SK-N-MC (cell line): ENCODE measurements at regions not wholly inside any gene's neighbourhood (a gene's known extent, or its start where the extent isn't known, plus 50 kb on each side); places are given as distances from the start of the nearest gene placed in this dataset.

Source experiments
- EZH2 ChIP-seq: fragments of 200-600 bp; sonication (generic); IDR thresholded peaks from one replicate; pipeline ENCODE4 v1.6.1; 2017; ENCODE audit warnings: antibody characterized with exemption
- FOXP2 ChIP-seq: optimal IDR thresholded peaks from 2 replicates; pipeline ENCODE3; 2011; ENCODE audit warnings: mild to moderate bottlenecking, moderate library complexity; ENCODE audit not compliant: insufficient read depth; ENCODE audit errors: extremely low read length, control extremely low read depth
- POLR2AphosphoS5 ChIP-seq: IDR thresholded peaks from 2 replicates; pipeline ENCODE4 v1.6.1; 2012; ENCODE audit warnings: mild to moderate bottlenecking, low read depth, low read length, borderline replicate concordance

- TF ChIP-seq EZH2 (no peak), POLR2AphosphoS5 (no peak), FOXP2 (no peak)
Measured at GRCh38 chr11:16543642-16544041, 187.3 kb upstream of the SOX6 start.
